T-helper 22 cell (primary cell): ENCODE measurements at regions not wholly inside any gene's neighbourhood (a gene's known extent, or its start where the extent isn't known, plus 50 kb on each side); places are given as distances from the start of the nearest gene placed in this dataset.
"Not testable (repeated sequence)": the region's sequence is repeated elsewhere in the genome, so short reads cannot be mapped to it uniquely, and the experiment has no call there.

Experiments used
- DNase-seq: peaks from one replicate; pipeline ENCODE4 v3.0.0-alpha.2; 2020; ENCODE audit warnings: low read depth

DNA sequence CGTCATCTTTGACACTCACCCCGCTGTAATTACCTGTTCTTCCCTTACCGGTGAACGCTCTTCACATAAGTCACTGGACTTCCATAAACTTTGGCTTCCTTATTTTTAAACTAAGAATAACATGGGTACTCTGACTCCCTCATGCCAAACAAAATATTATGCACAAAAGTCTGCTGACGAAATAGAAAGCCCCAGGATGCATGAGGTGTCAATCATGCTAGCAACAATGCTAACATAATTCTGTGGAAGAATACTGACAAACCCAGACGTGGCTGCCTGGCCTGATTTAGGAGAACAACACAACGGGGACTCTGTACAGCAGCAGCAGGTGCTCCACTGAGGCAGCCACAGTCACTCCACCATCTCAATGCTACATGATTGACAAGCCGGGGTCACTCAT lies 137.5 kb downstream of the CCDC71L start:
- no peak for DNase-seq

DNA sequence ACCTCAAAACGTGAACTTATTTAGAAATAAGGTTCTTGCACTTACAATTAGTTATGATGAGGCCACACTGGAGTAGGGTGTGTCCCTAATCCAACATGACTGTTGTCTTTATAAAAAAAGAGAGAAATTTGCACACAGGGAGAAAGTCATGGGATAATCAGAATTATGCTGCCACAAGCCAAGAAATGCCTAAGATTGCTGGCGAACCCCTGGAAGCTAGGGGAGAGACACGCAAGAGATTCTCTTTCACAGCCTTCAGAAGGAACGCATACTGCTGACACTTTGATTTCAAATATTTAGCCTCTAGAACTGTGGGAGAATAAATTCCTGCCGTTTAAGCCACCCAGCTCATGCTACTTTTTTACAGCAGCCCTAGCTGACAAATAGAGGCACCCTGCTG lies 138.3 kb downstream of the CCDC71L start:
- no peak for DNase-seq

- DNase-seq, result no peak
Measured at GRCh38 chr7:106521541-106521940, 139.4 kb downstream of the CCDC71L start.

- no peak for DNase-seq
Measured at GRCh38 chr7:106520962-106521514, 139.9 kb downstream of the CCDC71L start.

DNA sequence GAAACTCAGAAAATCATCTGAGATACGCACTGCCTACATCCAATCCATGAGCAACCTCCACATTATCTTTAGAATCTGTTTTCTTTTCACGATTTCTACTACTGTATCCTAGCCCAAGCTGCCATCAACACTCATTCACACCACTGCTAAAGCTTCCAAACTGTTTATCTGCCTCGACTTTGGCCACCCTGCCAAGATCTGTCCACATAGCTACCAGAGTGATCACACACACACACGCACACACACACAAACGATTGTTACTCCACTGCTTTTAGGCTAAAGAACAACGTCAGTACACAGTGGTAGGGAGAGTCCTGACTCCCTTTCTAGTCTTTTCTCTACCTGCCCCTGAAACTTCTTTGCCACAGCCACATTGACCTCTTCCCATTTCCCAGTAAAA lies 142.0 kb downstream of the CCDC71L start:
- DNase-seq, result no peak

GRCh38 chr7:106518239-106518638 lies 142.7 kb downstream of the CCDC71L start:
- no peak for DNase-seq

DNA sequence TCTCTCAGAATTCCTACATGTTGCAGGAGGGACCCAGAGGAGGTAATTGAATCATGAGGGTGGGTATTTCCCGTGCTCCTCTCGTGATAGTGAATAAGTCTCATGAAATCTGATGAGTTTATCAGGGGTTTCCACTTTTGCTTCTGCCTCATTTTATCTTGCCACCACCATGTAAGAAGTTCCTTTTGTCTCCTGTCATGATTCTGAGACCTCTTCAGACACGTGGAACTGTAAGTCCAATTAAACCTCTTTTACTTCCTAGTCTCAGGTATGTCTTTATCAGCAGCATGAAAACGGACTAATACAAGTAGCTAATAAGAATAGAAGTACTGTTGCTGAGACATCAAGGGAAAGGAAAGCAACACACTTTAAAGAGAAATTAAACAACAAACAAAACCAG lies 143.4 kb downstream of the CCDC71L start:
- no peak for DNase-seq

- no peak for DNase-seq
Measured at GRCh38 chr7:106515321-106515720, 145.6 kb downstream of the CCDC71L start.

GRCh38 chr7:106514881-106515280 lies 146.1 kb downstream of the CCDC71L start:
- DNase-seq, result no peak

- DNase-seq, result no peak
Measured at GRCh38 chr7:106512217-106512616, 148.7 kb downstream of the CCDC71L start.

GRCh38 chr7:106504645-106505044 lies 156.3 kb downstream of the CCDC71L start:
- DNase-seq, result no peak

DNA sequence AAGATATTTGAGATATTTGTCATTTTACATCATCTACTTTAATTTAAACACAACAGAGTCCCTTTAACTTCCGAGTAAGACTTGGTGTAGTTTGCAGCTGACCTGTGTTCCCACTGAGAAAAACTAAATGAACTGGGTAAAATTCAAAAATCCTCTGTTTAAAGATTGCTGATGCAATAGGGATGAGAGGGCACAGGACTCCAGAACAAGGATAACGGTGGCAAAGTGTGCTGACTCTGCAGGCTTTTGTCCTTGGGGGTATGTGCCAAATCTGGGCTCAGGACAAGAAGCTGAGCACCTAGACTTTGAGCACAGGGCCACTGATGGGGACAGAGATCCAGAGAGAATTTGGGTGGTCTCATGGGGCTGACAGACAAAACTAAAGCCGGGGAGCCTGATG lies 156.8 kb downstream of the CCDC71L start:
- no peak for DNase-seq

DNA sequence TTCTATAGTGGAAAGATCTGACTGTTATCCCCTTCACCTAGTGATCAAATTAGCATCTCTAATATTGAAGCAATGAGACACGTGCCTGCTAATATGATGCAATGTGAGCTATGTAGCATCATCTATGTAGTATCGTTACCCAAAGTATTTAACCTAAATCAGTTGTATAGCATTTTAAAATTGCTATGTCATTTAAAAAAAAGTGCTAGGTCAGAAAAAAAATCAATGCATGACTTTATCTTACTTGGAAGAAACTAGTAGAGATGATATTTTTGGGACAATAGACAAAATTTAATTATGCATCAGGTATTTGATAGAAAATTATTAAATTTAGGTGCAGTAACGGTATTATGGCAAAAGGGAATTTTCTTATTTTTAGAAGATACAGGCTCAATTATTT lies 157.3 kb downstream of the CCDC71L start:
- DNase-seq, result no peak

DNA sequence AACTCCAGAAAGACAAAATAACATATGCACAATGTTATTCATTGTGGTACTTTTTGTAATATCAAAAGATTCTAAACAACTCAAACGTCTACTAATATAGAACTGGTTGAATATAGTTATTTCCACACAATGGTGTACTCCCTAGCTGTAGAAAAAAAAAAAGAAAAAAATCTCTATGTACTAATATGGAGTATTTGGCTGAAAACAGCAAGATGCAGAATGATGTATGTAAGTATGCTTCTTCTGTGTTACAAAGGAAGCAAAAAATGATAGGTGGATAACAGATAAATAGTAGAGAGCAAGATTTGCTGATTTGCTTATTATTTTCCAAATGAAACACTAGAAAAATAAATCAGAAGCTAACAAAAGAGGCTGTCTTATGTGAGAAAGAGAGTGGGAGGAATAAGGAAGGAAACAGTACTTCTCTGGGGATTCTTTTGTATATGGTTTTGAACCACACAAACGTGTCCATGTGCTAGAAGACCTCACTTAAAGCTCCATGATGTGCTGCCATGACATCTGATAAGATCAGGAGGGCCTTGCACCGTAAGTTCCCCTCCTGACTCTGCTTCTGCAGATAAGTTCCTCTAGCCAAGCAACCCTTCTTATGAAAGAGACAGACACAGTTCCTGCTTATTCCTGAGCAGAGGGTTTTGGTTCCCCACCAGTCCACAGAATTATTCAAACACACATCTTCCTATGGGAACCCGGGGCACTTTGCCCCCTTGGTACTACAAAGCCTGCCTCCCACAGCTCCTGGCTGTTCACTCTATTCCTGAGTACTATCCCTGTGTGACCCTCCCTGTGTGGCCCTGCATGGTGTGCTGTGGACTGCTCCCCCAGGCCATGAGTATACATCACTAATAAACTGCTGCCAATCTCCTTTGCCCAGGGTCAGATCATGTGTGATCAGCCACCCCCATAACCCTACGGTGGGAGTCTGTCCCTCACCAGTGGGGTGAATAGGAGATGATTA lies 159.1 kb downstream of the CCDC71L start:
- no peak for DNase-seq

GRCh38 chr7:106499897-106500296 lies 161.1 kb downstream of the CCDC71L start:
- no peak for DNase-seq

GRCh38 chr7:106498005-106498404 lies 163.0 kb downstream of the CCDC71L start:
- not testable (repeated sequence) for DNase-seq

DNA sequence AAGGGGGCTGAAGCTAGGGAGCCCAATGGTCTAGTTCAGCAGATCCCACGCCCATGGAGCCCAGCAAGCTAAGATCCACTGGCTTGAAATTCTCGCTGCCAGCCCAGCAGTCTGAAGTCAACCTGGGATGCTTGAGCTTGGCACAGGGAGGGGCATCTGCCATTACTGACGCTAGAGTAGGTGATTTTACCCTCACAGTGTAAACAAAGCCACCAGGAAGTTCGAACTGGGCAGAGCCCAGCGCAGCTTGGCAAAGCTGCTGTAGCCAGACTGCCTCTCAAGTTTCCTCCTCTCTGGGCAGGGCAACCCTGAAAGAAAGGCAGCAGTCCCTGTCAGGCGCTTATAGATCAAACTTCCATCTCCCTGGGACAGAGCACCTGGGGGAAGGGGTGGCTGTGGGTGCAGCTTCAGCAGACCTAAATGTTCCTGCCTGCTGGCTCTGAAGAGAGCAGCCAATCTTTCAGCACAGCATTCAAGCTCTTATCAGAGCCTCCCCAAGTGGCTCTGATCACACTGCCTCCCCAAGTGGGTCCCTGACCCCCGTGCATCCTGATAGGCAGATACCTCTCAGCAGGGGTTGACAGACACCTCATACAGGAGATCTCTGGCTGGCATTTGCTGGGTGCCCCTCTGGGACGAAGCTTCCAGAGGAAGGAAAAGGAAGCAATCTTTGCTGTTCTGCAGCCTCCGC lies 167.8 kb downstream of the CCDC71L start:
- no peak for DNase-seq

- no peak for DNase-seq
Measured at GRCh38 chr7:106488465-106488864, 172.5 kb downstream of the CCDC71L start.

DNA sequence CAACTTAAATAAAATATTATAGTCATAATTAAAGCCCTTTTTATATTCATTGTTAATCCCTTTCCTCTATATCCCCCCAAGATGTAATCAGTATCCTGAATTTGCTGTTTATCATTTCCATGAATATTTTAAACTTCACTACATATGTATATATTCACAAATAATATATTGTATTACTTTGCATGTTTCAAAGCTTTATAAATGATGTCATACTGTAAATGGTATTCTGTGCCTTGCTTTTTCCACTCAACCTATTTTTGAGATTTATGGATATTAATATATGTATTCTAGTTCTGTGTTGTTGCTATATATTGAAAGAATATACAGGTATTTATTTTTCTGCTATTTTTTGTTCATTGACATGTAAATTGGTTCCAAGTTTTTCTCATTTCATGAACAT lies 173.1 kb downstream of the CCDC71L start:
- DNase-seq, result no peak

DNA sequence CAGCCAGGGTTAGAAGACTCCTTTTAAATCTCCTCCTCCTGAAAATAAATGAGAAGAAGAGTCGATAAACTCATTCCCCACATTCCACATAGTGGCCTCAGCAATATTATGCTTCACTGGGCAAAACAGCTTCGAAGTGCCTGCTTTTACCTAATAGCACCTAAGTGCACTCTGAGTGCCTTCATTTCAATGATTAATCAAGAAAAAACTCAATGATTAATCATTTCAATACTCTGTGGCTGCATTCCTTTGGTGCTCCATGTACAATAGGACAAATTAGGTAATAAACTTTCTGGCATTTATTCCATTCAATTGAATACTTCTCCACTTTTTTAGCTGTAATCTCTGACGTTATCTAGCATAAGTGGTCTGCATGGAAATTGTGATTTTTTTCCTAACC lies 174.6 kb downstream of the CCDC71L start:
- DNase-seq, result no peak

DNA sequence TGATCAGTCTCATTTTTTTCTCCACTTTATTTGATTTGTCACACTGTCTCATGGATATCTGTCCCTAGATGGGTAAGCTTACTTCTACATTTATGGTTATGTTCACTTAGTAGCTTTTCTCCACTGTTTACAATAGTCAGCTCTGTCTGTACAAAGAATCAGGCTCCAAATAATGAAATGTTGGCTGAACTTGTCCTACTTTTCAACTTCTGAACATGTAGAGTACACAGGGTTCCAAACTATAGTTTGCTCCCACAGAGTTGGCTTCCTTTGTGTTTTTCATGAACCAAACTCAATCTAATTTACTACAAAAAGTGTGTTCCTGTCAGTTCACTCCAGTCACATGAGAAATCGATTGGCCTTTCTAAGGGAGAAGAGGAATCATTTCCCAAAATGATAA lies 175.0 kb downstream of the CCDC71L start:
- no peak for DNase-seq

- no peak for DNase-seq
Measured at GRCh38 chr7:106485031-106485551, 175.9 kb downstream of the CCDC71L start.

DNA sequence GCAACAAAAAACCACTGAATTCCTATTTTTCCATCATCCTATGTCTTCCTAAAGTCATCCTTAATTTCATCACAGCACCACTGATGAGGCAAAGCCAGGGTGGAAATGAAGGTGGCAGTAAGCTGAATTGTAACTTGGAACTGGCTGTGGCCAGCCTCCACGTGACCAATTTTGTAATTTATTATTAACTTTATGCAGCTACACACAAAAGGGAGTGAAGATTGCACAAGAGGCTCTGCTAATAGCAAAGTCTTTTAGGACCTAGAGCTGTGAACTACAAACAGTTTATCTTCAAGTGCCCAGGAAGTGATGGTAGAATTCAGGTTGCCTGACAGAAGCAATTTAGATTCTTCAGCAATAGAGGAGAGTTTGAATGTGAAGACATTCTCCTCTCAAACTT lies 176.4 kb downstream of the CCDC71L start:
- DNase-seq, result no peak
